Endothelial cell (in vitro differentiated cells): ENCODE measurements at regions not wholly inside any gene's neighbourhood (a gene's known extent, or its start where the extent isn't known, plus 50 kb on each side); places are given as distances from the start of the nearest gene placed in this dataset.

Experiments
- DNase-seq: peaks from one replicate; pipeline ENCODE4 v3.0.0; 2021; ENCODE audit warnings: low spot score
- H3K27ac Mint-ChIP-seq: one replicate; pipeline ENCODE4 v1.8.0; 2021; ENCODE audit warnings: mixed read lengths, inconsistent platforms; ENCODE audit not compliant: unreplicated experiment
- H3K27me3 Mint-ChIP-seq: one replicate; pipeline ENCODE4 v1.8.0; 2021; ENCODE audit warnings: mild to moderate bottlenecking, moderate library complexity, mixed read lengths, inconsistent platforms; ENCODE audit not compliant: unreplicated experiment
- H3K36me3 Mint-ChIP-seq: one replicate; pipeline ENCODE4 v1.8.0; 2021; ENCODE audit warnings: mild to moderate bottlenecking, low read depth, mixed read lengths, inconsistent platforms; ENCODE audit not compliant: unreplicated experiment
- H3K4me1 Mint-ChIP-seq: one replicate; pipeline ENCODE4 v1.8.0; 2021; ENCODE audit warnings: mild to moderate bottlenecking, mixed read lengths, inconsistent platforms; ENCODE audit not compliant: unreplicated experiment
- H3K4me3 Mint-ChIP-seq: one replicate; pipeline ENCODE4 v1.8.0; 2021; ENCODE audit warnings: mild to moderate bottlenecking, mixed read lengths, inconsistent platforms; ENCODE audit not compliant: unreplicated experiment
- H3K9me3 Mint-ChIP-seq: one replicate; pipeline ENCODE4 v1.8.0; 2021; ENCODE audit warnings: mixed read lengths, inconsistent platforms; ENCODE audit not compliant: unreplicated experiment
- TF ChIP-seq, protein P1 (sequence below): fragments of 200-600 bp; sonication (generic); IDR thresholded peaks from one replicate; pipeline ENCODE4 v1.5.0; 2021; ENCODE audit warnings: antibody characterized with exemption; ENCODE audit not compliant: unreplicated experiment

DNA sequence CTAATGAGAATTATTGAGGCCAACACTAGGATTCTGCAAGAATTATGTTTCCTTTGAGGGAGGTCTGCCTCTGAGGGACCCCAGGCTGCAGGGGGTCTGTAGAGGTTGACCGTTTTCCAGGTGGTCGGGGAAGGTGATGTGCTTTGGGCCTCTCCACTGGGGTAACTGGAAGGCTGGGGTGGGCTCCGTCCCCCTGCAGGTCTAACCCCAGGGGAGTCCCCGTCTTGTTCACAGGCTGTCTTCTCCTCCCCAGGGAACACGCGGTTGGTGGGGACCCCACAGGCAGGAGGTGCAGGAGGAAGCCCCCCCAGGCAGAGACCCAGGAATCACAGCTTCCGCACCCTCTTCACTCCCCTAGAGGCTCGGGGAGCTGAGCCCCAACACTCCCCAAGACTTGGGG lies 726.4 kb downstream of the BRD1 start:
- no peak overlapping the region for H3K27ac Mint-ChIP-seq
- peaks cover 1% of the 10 kb centered on the region for H3K27me3 Mint-ChIP-seq
- no peak for DNase-seq
- no peaks in the 10 kb centered on the region for H3K9me3 Mint-ChIP-seq
- TF ChIP-seq, protein P1, sequence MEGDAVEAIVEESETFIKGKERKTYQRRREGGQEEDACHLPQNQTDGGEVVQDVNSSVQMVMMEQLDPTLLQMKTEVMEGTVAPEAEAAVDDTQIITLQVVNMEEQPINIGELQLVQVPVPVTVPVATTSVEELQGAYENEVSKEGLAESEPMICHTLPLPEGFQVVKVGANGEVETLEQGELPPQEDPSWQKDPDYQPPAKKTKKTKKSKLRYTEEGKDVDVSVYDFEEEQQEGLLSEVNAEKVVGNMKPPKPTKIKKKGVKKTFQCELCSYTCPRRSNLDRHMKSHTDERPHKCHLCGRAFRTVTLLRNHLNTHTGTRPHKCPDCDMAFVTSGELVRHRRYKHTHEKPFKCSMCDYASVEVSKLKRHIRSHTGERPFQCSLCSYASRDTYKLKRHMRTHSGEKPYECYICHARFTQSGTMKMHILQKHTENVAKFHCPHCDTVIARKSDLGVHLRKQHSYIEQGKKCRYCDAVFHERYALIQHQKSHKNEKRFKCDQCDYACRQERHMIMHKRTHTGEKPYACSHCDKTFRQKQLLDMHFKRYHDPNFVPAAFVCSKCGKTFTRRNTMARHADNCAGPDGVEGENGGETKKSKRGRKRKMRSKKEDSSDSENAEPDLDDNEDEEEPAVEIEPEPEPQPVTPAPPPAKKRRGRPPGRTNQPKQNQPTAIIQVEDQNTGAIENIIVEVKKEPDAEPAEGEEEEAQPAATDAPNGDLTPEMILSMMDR: no peak
- no peaks in the 10 kb centered on the region for H3K4me1 Mint-ChIP-seq
- H3K4me3 Mint-ChIP-seq: no peak overlapping the region
- H3K36me3 Mint-ChIP-seq: no peaks in the 10 kb centered on the region

DNA sequence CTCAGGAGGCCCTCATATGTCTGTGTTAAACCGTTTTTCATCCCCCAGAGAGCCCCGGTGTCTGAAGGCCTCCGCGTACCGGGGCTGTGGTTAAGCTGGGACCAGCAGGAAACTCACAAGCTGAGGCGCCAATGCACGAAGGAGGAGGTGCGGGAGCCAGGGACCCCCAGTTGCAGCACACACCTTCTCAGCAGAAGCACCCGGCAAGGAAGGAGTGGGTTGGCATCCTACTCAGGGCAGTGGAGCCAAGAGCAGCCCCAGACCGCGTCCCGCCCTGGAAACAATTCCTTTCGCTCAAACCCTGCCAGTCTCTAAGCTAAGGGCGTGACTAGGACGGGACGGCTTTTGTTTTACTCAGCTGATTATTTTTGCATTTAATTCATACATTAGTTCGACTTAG lies 726.9 kb downstream of the BRD1 start:
- no peaks in the 10 kb centered on the region for H3K9me3 Mint-ChIP-seq
- peaks cover 1% of the 10 kb centered on the region for H3K27me3 Mint-ChIP-seq
- H3K4me3 Mint-ChIP-seq: no peak overlapping the region
- DNase-seq: no peak
- no peaks in the 10 kb centered on the region for H3K36me3 Mint-ChIP-seq
- TF ChIP-seq, protein P1: no peak
- no peaks in the 10 kb centered on the region for H3K4me1 Mint-ChIP-seq
- H3K27ac Mint-ChIP-seq: no peak overlapping the region

DNA sequence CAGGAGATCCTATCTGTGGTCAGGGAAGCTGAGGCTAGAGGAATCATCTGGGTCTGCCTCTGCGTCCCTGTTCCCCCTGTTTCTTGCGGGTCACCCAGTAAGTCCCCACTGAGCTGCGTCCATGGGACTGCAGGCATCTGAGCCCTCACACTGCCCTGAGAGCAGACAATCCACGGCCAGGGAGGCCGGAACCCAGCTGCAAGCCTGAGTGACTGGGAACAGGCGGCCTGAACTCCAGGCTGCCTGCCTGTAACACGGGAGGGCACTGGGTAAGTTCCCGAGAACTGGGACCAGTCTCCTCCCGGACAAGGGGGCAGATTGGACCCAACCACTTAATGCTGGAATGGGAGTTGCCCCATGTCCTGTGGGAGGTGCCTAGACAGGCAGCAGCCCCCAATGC lies 727.4 kb downstream of the BRD1 start:
- DNase-seq: no peak
- Mint-ChIP-seq H3K4me3 (no peak overlapping the region), H3K27ac (no peak overlapping the region), H3K4me1 (no peaks in the 10 kb centered on the region), H3K9me3 (no peaks in the 10 kb centered on the region), H3K27me3 (peaks cover 1% of the 10 kb centered on the region), H3K36me3 (no peaks in the 10 kb centered on the region)
- TF ChIP-seq, protein P1: no peak

DNA sequence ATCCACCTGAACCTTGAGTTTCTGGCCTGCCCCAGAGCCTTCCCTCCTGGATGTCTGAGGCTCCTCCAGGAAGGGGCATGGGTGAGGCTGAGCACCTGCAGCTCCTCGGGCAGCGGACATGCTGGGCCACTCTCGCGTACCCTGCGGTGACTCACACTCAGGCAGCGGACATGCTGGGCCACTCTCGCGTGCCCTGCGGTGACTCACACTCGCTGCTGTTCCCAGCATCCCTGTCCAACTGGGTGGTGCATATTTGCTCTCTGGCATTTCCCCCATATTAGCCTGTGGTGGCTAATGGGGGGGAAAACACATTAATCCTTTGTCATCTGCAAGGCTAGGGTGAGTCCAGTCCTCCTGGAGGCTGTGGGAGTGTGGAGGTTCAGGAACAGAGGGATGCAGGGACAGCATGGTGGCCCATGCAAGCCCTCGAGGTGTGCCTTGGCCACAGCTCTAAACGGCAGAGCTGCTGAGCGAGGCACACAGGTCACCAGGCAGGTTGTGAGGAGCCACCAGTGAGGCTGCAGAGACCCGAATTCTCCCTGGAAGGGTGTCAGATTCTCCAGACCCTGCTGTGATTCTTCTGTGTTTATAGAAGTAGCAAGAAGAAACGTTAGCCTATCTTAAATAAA lies 728.1 kb downstream of the BRD1 start:
- TF ChIP-seq, protein P1: no peak
- Mint-ChIP-seq H3K9me3 (no peaks in the 10 kb centered on the region), H3K27me3 (peaks cover 1% of the 10 kb centered on the region), H3K36me3 (no peaks in the 10 kb centered on the region), H3K4me1 (no peaks in the 10 kb centered on the region), H3K27ac (no peak overlapping the region), H3K4me3 (no peak overlapping the region)
- DNase-seq: no peak

DNA sequence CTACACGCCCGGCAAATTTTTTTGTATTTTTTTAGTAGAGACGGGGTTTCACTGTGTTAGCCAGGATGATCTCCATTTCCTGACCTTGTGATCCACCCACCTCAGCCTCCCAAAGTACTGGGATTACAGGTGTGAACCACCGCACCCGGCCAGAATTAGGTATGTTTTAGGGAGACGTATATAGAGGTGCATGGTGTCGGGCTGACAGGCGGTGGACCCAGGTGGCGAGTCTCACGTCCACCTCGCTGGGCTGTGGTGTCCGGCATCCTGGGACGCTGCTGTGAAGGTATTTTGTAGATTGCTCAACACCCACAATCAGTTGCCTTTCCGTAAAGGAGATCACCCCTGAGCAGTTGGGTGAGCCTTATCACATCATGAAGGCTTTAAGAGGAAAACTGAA lies 728.6 kb downstream of the BRD1 start:
- Mint-ChIP-seq H3K9me3 (no peaks in the 10 kb centered on the region), H3K27me3 (peaks cover 1% of the 10 kb centered on the region), H3K4me3 (no peak overlapping the region), H3K4me1 (no peaks in the 10 kb centered on the region), H3K36me3 (no peaks in the 10 kb centered on the region), H3K27ac (no peak overlapping the region)
- no peak for DNase-seq
- TF ChIP-seq, protein P1: no peak
